ENCODE measurements at regions not wholly inside any gene's neighbourhood (a gene's known extent, or its start where the extent isn't known, plus 50 kb on each side); places are given as distances from the start of the nearest gene placed in this dataset.

DNA sequence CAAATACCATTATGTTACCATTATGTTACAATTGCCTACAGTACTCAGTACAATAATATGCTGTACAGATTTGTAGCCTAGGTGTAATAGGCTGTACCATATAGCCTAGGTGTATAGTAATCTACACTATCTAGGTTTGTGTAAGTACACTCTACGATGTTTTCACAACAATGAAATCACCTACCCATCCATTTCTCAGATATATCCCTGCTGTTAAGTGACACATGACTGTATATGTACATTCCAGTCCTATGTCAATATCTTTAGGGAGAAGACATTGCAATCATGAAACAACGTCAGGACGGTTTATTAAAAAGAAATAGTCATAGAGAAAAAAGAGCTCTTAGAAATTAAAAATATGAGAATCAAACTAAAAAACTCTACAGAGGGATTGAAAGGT lies 119.0 kb upstream of the CDC42EP3 start:
- Histone ChIP-seq H2AFZ (ENCODE audit: low read length) (no peak overlapping the region), H3K23me2 (ENCODE audit: insufficient read length, low read depth, low read length, poor library complexity, severe bottlenecking) (no peaks in the 10 kb centered on the region), H2BK15ac (ENCODE audit: low read depth, low read length) (no peak overlapping the region), H3K79me2 (ENCODE audit: insufficient read depth, low read length) (no peaks in the 10 kb centered on the region), H3K4ac (ENCODE audit: low read depth, low read length) (no peak overlapping the region), H2BK20ac (ENCODE audit: low read depth, low read length, poor library complexity, severe bottlenecking) (no peak overlapping the region), H3K4me2 (ENCODE audit: insufficient read depth, insufficient read length, low read length) (no peak overlapping the region), H3K14ac (ENCODE audit: insufficient read depth, low read length) (no peak overlapping the region), H2BK12ac (ENCODE audit: insufficient read length, low read depth, low read length) (no peak overlapping the region), H4K20me1 (ENCODE audit: control insufficient read depth, insufficient read depth, insufficient read length) (no peaks in the 10 kb centered on the region), H3K79me1 (ENCODE audit: insufficient read depth, low read depth, low read length, poor library complexity, severe bottlenecking) (no peaks in the 10 kb centered on the region), H3K4me1 (ENCODE audit: insufficient read depth, low read length) (no peaks in the 10 kb centered on the region), H2BK5ac (ENCODE audit: insufficient read length, low read length) (no peak overlapping the region), H3K56ac (ENCODE audit: insufficient read length, low read depth, low read length) (no peak overlapping the region), H3K9ac (ENCODE audit: extremely low read depth, insufficient read length, low read length) (no peak overlapping the region), H3K27me3 (ENCODE audit: insufficient read depth, low read length) (no peaks in the 10 kb centered on the region), H2BK120ac (ENCODE audit: low read depth, low read length, poor library complexity, severe bottlenecking) (no peak overlapping the region), H3K23ac (ENCODE audit: insufficient read length, low read depth, low read length) (no peak overlapping the region), H4K8ac (replicated peaks; ENCODE audit: insufficient read length, low read depth, low read length) (no peak overlapping the region), H2AK5ac (ENCODE audit: insufficient read length, low read length) (no peak overlapping the region), H4K91ac (ENCODE audit: insufficient read length, low read depth, low read length) (no peak overlapping the region), H3K18ac (ENCODE audit: insufficient read length, low read depth, low read length) (no peak overlapping the region), H3K27ac (ENCODE audit: insufficient read length, low read depth, low read length) (no peak overlapping the region), H4K5ac (ENCODE audit: insufficient read length, low read depth, low read length) (no peak overlapping the region), H3T11ph (ENCODE audit: low read length) (no peak overlapping the region), H3K9me3 (ENCODE audit: control insufficient read depth, low read depth, low read length) (no peaks in the 10 kb centered on the region)
- Mint-ChIP-seq H3K4me1 (no peaks in the 10 kb centered on the region), H3K27me3 (ENCODE audit: low read depth) (no peaks in the 10 kb centered on the region; the same call in 1 of the 2 replicates), H3K27ac (no peak overlapping the region), H3K4me3 (no peak overlapping the region), H3K36me3 (ENCODE audit: insufficient read depth in 1 of 3, low read depth in 3 of 3) (peaks cover 9 to 19% (median 14%) of the 10 kb centered on the region in 3 experiments; a peak in 6 of 7 replicates), H3K9me3 (peaks cover 15 to 19% of the 10 kb centered on the region in 2 experiments)
- TF ChIP-seq, protein P1, sequence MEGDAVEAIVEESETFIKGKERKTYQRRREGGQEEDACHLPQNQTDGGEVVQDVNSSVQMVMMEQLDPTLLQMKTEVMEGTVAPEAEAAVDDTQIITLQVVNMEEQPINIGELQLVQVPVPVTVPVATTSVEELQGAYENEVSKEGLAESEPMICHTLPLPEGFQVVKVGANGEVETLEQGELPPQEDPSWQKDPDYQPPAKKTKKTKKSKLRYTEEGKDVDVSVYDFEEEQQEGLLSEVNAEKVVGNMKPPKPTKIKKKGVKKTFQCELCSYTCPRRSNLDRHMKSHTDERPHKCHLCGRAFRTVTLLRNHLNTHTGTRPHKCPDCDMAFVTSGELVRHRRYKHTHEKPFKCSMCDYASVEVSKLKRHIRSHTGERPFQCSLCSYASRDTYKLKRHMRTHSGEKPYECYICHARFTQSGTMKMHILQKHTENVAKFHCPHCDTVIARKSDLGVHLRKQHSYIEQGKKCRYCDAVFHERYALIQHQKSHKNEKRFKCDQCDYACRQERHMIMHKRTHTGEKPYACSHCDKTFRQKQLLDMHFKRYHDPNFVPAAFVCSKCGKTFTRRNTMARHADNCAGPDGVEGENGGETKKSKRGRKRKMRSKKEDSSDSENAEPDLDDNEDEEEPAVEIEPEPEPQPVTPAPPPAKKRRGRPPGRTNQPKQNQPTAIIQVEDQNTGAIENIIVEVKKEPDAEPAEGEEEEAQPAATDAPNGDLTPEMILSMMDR (conservative IDR thresholded peaks at IDR 0.05): no peak
- DNase-seq: no peak
- no CpG with 5 or more reads among the region's 3 CpGs for WGBS (ENCODE audit: extremely low coverage, insufficient read length, low lambda C conversion rate)
